ENCODE measurements at regions not wholly inside any gene's neighbourhood (a gene's known extent, or its start where the extent isn't known, plus 50 kb on each side); places are given as distances from the start of the nearest gene placed in this dataset.

GRCh38 chr2:129205176-129205575 lies 774.3 kb upstream of the RAB6C start:
- TF ChIP-seq EZH2 (optimal IDR thresholded peaks at IDR 0.05; ENCODE audit: low read depth, low read length) (no peak), EZH2phosphoT487 (IDR thresholded peaks at IDR 0.05; ENCODE audit: low read length) (no peak)
- TF ChIP-seq, protein P1, sequence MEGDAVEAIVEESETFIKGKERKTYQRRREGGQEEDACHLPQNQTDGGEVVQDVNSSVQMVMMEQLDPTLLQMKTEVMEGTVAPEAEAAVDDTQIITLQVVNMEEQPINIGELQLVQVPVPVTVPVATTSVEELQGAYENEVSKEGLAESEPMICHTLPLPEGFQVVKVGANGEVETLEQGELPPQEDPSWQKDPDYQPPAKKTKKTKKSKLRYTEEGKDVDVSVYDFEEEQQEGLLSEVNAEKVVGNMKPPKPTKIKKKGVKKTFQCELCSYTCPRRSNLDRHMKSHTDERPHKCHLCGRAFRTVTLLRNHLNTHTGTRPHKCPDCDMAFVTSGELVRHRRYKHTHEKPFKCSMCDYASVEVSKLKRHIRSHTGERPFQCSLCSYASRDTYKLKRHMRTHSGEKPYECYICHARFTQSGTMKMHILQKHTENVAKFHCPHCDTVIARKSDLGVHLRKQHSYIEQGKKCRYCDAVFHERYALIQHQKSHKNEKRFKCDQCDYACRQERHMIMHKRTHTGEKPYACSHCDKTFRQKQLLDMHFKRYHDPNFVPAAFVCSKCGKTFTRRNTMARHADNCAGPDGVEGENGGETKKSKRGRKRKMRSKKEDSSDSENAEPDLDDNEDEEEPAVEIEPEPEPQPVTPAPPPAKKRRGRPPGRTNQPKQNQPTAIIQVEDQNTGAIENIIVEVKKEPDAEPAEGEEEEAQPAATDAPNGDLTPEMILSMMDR (IDR thresholded peaks at IDR 0.05; ENCODE audit: low read length), result no peak
